IMR-90 (cell line): ENCODE measurements at regions not wholly inside any gene's neighbourhood (a gene's known extent, or its start where the extent isn't known, plus 50 kb on each side); places are given as distances from the start of the nearest gene placed in this dataset.

Experiments used
- BHLHE40 ChIP-seq: fragments of 150-350 bp; IDR thresholded peaks from 2 replicates; pipeline ENCODE4 v1.6.1; 2016; ENCODE audit warnings: mild to moderate bottlenecking, low read depth, low read length
- CEBPB ChIP-seq: IDR thresholded peaks from 2 replicates; pipeline ENCODE4 v1.6.1; 2012; ENCODE audit warnings: low read depth, low read length, improper control_type of control experiment
- CHD1 ChIP-seq: IDR thresholded peaks from 2 replicates; pipeline ENCODE4 v1.6.1; 2012; ENCODE audit warnings: low read depth, low read length, improper control_type of control experiment
- MAFK ChIP-seq: IDR thresholded peaks from 2 replicates; pipeline ENCODE4 v1.6.1; 2012; ENCODE audit warnings: low read depth, low read length, improper control_type of control experiment
- MAZ ChIP-seq: IDR thresholded peaks from 2 replicates; pipeline ENCODE4 v1.6.1; 2012; ENCODE audit warnings: low read depth, mild to moderate bottlenecking, low read length, improper control_type of control experiment, moderate library complexity, borderline replicate concordance
- MXI1 ChIP-seq: IDR thresholded peaks from 2 replicates; pipeline ENCODE4 v1.6.1; 2012; ENCODE audit warnings: low read depth, mild to moderate bottlenecking, low read length, moderate library complexity, borderline replicate concordance
- NFE2L2 ChIP-seq: fragments of 150-350 bp; IDR thresholded peaks from 2 replicates; pipeline ENCODE4 v1.6.1; 2016; ENCODE audit warnings: low read depth, mild to moderate bottlenecking, low read length
- POLR2A ChIP-seq: IDR thresholded peaks from 2 replicates; pipeline ENCODE4 v1.6.1; 2012; ENCODE audit warnings: mild to moderate bottlenecking, low read depth, low read length
- RAD21 ChIP-seq: IDR thresholded peaks from 2 replicates; pipeline ENCODE4 v1.6.1; 2012; ENCODE audit warnings: low read length, improper control_type of control experiment
- RCOR1 ChIP-seq: IDR thresholded peaks from 2 replicates; pipeline ENCODE4 v1.6.1; 2012; ENCODE audit warnings: mild to moderate bottlenecking, low read length, improper control_type of control experiment; ENCODE audit not compliant: insufficient replicate concordance
- RFX5 ChIP-seq: IDR thresholded peaks from 2 replicates; pipeline ENCODE4 v1.8.0; 2012; ENCODE audit warnings: low read depth, mild to moderate bottlenecking, low read length, moderate library complexity
- SMC3 ChIP-seq: fragments of 150-350 bp; IDR thresholded peaks from 2 replicates; pipeline ENCODE4 v1.6.1; 2016; ENCODE audit warnings: low read depth, mild to moderate bottlenecking, antibody characterized with exemption, low read length, moderate library complexity
- TF ChIP-seq, protein P1 (sequence below): conservative IDR thresholded peaks from 2 replicates; pipeline ENCODE4 v1.5.1; 2012; ENCODE audit warnings: mild to moderate bottlenecking, low read depth, low read length, improper control_type of control experiment
- TF ChIP-seq, protein P2 (sequence below): fragments of 150-350 bp; IDR thresholded peaks from 2 replicates; pipeline ENCODE4 v1.6.1; 2017; ENCODE audit warnings: mild to moderate bottlenecking, antibody characterized with exemption, low read length, low read depth

DNA sequence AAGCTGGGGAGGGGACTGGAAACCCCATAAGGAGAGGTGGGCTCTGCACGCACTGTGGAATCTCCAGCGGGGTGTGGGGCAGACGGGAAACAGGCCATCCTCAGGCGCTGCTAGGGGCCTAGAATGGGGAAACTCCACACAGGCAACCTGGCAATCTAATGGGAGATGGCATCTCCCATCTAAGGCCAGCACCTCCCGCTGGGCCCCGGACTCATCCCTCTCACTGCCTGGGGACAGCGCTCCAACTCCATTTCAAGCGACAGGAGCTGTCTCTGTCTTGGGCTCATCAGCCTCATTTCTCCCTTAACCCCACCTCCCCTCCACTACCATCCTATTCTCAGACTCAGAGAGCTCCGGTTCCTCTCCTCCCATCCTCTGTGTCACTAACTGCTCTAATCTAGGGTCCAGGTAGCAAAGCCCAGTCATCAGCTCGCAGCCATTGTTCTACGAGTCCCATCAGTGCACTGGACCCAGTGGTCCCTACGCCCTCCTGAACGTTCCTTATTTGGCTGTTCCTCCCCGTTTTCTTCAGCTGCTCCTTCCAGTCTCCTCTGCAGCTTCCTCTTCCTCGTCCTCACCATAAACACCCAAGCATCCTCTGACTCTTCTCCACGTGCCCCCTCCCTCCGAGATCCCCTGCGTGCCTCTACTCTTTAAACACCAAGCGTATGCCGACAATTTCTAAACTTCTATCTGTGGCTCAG is 93.4 kb upstream of the CASZ1 start:
- TF ChIP-seq, protein P1, sequence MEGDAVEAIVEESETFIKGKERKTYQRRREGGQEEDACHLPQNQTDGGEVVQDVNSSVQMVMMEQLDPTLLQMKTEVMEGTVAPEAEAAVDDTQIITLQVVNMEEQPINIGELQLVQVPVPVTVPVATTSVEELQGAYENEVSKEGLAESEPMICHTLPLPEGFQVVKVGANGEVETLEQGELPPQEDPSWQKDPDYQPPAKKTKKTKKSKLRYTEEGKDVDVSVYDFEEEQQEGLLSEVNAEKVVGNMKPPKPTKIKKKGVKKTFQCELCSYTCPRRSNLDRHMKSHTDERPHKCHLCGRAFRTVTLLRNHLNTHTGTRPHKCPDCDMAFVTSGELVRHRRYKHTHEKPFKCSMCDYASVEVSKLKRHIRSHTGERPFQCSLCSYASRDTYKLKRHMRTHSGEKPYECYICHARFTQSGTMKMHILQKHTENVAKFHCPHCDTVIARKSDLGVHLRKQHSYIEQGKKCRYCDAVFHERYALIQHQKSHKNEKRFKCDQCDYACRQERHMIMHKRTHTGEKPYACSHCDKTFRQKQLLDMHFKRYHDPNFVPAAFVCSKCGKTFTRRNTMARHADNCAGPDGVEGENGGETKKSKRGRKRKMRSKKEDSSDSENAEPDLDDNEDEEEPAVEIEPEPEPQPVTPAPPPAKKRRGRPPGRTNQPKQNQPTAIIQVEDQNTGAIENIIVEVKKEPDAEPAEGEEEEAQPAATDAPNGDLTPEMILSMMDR, result no peak
- TF ChIP-seq CEBPB (no peak), MAZ (no peak), SMC3 (no peak), BHLHE40 (no peak), RCOR1 (no peak), POLR2A (no peak), RAD21 (no peak), MXI1 (no peak), RFX5 (no peak), MAFK (no peak), NFE2L2 (no peak), CHD1 (no peak)
- TF ChIP-seq, protein P2, sequence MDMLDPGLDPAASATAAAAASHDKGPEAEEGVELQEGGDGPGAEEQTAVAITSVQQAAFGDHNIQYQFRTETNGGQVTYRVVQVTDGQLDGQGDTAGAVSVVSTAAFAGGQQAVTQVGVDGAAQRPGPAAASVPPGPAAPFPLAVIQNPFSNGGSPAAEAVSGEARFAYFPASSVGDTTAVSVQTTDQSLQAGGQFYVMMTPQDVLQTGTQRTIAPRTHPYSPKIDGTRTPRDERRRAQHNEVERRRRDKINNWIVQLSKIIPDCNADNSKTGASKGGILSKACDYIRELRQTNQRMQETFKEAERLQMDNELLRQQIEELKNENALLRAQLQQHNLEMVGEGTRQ, result no peak
